NCI-H2196 (cell line): ENCODE measurements at regions not wholly inside any gene's neighbourhood (a gene's known extent, or its start where the extent isn't known, plus 50 kb on each side); places are given as distances from the start of the nearest gene placed in this dataset.
"Not testable (repeated sequence)": the region's sequence is repeated elsewhere in the genome, so short reads cannot be mapped to it uniquely, and the experiment has no call there.

Experiments used
- DNase-seq: peaks from one replicate; lab custom pipeline; 2025; ENCODE audit not compliant: unreplicated experiment; lab: John Stamatoyannopoulos, UW

- DNase-seq, result no peak
Measured at GRCh38 chrX:111041018-111041462, 55.0 kb upstream of the PAK3 start.

GRCh38 chrX:111040377-111041017, 55.5 kb upstream of the PAK3 start:
- no peak for DNase-seq

GRCh38 chrX:111039606-111040005, 56.4 kb upstream of the PAK3 start:
- DNase-seq, result no peak

- DNase-seq, result no peak
Measured at GRCh38 chrX:111035991-111036390, 60.0 kb upstream of the PAK3 start.

- DNase-seq, result no peak
Measured at GRCh38 chrX:111035256-111035655, 60.7 kb upstream of the PAK3 start.

- DNase-seq, result not testable (repeated sequence)
Measured at GRCh38 chrX:111022998-111023397, 73.0 kb upstream of the PAK3 start.

- DNase-seq, result no peak
Measured at GRCh38 chrX:111020283-111020682, 75.7 kb upstream of the PAK3 start.

GRCh38 chrX:111013778-111014455, 82.1 kb upstream of the PAK3 start:
- DNase-seq, result no peak

- DNase-seq, result no peak
Measured at GRCh38 chrX:111010111-111010510, 85.9 kb upstream of the PAK3 start.

GRCh38 chrX:111009256-111009655, 86.7 kb upstream of the PAK3 start:
- DNase-seq, result no peak

GRCh38 chrX:111008126-111008525, 87.9 kb upstream of the PAK3 start:
- DNase-seq, result no peak

GRCh38 chrX:111007238-111007637, 88.8 kb upstream of the PAK3 start:
- no peak for DNase-seq

GRCh38 chrX:111006116-111006515, 89.9 kb upstream of the PAK3 start:
- no peak for DNase-seq

- DNase-seq, result no peak
Measured at GRCh38 chrX:111005166-111005565, 90.8 kb upstream of the PAK3 start.

GRCh38 chrX:111003118-111003517, 92.9 kb upstream of the PAK3 start:
- no peak for DNase-seq

- no peak for DNase-seq
Measured at GRCh38 chrX:110992611-110993010, 103.4 kb upstream of the PAK3 start.

GRCh38 chrX:110989869-110990268, 106.1 kb upstream of the PAK3 start:
- DNase-seq, result no peak

- no peak for DNase-seq
Measured at GRCh38 chrX:110989447-110989846, 106.5 kb upstream of the PAK3 start.

GRCh38 chrX:110987292-110987691, 108.7 kb upstream of the PAK3 start:
- no peak for DNase-seq

- no peak for DNase-seq
Measured at GRCh38 chrX:110985470-110985869, 110.5 kb upstream of the PAK3 start.

- no peak for DNase-seq
Measured at GRCh38 chrX:110983024-110983423, 113.0 kb upstream of the PAK3 start.

- no peak for DNase-seq
Measured at GRCh38 chrX:110966839-110967238, 129.2 kb upstream of the PAK3 start.

- DNase-seq, result no peak
Measured at GRCh38 chrX:110966091-110966454, 129.9 kb upstream of the PAK3 start.
